ENCODE measurements at regions not wholly inside any gene's neighbourhood (a gene's known extent, or its start where the extent isn't known, plus 50 kb on each side); places are given as distances from the start of the nearest gene placed in this dataset.

GRCh38 chr5:146940295-146940694 lies 61.7 kb upstream of the PPP2R2B start:
- DNase-seq (ENCODE audit: low read depth), result no peak
- no peak for TF ChIP-seq CTCF (conservative IDR thresholded peaks at IDR 0.05; ENCODE audit: low read length)
- no peak overlapping the region for H3K4me3 ChIP-seq (ENCODE audit: low read length)

GRCh38 chr5:146944019-146944418 lies 65.5 kb upstream of the PPP2R2B start:
- H3K4me3 ChIP-seq (ENCODE audit: low read length), result no peak overlapping the region
- no peak for TF ChIP-seq CTCF (conservative IDR thresholded peaks at IDR 0.05; ENCODE audit: low read length)
- no peak for DNase-seq (ENCODE audit: low read depth)

GRCh38 chr5:146944764-146945616 lies 66.4 kb upstream of the PPP2R2B start:
- TF ChIP-seq CTCF (conservative IDR thresholded peaks at IDR 0.05; ENCODE audit: low read length), result no peak
- no peak overlapping the region for H3K4me3 ChIP-seq (ENCODE audit: low read length)
- no peak for DNase-seq (ENCODE audit: low read depth)

- no peak for DNase-seq (ENCODE audit: low read depth)
- no peak for TF ChIP-seq CTCF (conservative IDR thresholded peaks at IDR 0.05; ENCODE audit: low read length)
- no peak overlapping the region for H3K4me3 ChIP-seq (ENCODE audit: low read length)
Measured at GRCh38 chr5:146945617-146946084, 67.1 kb upstream of the PPP2R2B start.

GRCh38 chr5:146947181-146947941 lies 68.8 kb upstream of the PPP2R2B start:
- no peak for DNase-seq (ENCODE audit: low read depth)
- no peak overlapping the region for H3K4me3 ChIP-seq (ENCODE audit: low read length)
- peak; percentile 40 for TF ChIP-seq CTCF (conservative IDR thresholded peaks at IDR 0.05; ENCODE audit: low read length)

- no peak overlapping the region for H3K4me3 ChIP-seq (ENCODE audit: low read length)
- TF ChIP-seq CTCF (conservative IDR thresholded peaks at IDR 0.05; ENCODE audit: low read length), result no peak
- no peak for DNase-seq (ENCODE audit: low read depth)
Measured at GRCh38 chr5:146948666-146949065, 70.1 kb upstream of the PPP2R2B start.
